ENCODE measurements at regions not wholly inside any gene's neighbourhood (a gene's known extent, or its start where the extent isn't known, plus 50 kb on each side); places are given as distances from the start of the nearest gene placed in this dataset.

DNA sequence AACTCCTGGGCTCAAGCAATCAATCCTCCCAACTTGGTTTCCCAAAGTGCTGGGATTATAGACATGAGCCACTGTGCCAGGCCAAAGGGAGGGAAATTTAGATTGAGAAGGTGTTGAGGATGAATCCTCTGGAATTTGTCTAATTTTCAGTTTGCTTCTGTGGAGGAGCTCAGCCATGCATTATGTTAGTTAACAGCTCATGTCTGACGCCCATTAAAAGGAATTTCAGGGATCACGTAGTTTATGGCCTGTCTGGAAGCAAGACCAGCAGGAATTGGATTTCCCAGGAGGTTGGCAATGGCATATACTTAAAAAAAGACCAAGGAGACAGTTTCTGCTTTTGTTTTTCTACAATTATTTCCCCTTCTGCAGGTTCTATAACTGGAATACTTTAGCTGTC lies 165.7 kb downstream of the OTUD1 start:
- no peak overlapping the region for H3K27ac Mint-ChIP-seq (ENCODE audit: unreplicated experiment)
- BruUV-seq (replicated peaks), result no TSS peak
- no peaks in the 10 kb centered on the region for H3K4me1 ChIP-seq
- H3K9me3 ChIP-seq, result no peaks in the 10 kb centered on the region
- no peaks in the 10 kb centered on the region for H3K27me3 ChIP-seq (replicated peaks; ENCODE audit: control insufficient read depth, insufficient read depth, low read length)
- no peaks in the 10 kb centered on the region for H3K4me1 Mint-ChIP-seq (ENCODE audit: low read depth, unreplicated experiment)
- no peak overlapping the region for H3K4me3 Mint-ChIP-seq (ENCODE audit: unreplicated experiment)
- CTCF ChIA-PET, result no interaction called here
- no peaks in the 10 kb centered on the region for H3K9me3 Mint-ChIP-seq (ENCODE audit: unreplicated experiment)
- no peaks in the 10 kb centered on the region for H3K36me3 ChIP-seq (ENCODE audit: control insufficient read depth, insufficient read depth, low read length)
- no peak overlapping the region for H3K4me3 ChIP-seq (ENCODE audit: low read depth, low read length)
- DNase-seq, result no peak
- intact Hi-C loops (cut with micrococcal nuclease; ENCODE audit: unreplicated experiment), result no loop called here
- no peaks in the 10 kb centered on the region for H3K36me3 Mint-ChIP-seq (ENCODE audit: insufficient read depth, unreplicated experiment)
- TF ChIP-seq CTCF (IDR thresholded peaks at IDR 0.05; ENCODE audit: insufficient read depth in 1 of 2, low read depth in 1 of 2, low read length in 1 of 2, severe bottlenecking in 1 of 2, unreplicated experiment in 1 of 2), result no peak
- POLR2A ChIA-PET, result no interaction called here
- H3K27me3 Mint-ChIP-seq (ENCODE audit: insufficient read depth, unreplicated experiment), result peaks cover 6% of the 10 kb centered on the region

DNA sequence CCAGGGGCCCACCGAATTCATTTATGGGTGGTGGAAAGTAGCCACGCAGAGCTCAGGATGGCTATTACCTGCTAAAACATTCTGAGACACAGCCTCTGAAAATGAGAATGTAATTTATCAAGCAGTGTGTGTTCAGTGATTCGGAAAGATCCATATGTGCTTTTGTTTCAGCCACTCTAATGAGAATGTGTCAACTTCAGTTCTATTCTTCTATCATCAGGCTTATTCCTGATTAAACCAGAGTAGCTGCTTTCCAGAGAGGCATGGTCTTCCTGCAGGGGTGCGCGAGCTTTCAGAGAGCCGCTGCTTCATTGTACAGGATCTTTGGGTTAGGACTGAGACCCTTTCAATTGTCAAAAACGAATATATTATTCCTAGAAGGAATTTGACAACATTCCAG lies 167.6 kb downstream of the OTUD1 start:
- POLR2A ChIA-PET, result no interaction called here
- H3K4me1 ChIP-seq, result no peaks in the 10 kb centered on the region
- no peaks in the 10 kb centered on the region for H3K9me3 ChIP-seq
- Mint-ChIP-seq H3K27ac (ENCODE audit: unreplicated experiment) (no peak overlapping the region), H3K4me1 (ENCODE audit: low read depth, unreplicated experiment) (no peaks in the 10 kb centered on the region), H3K9me3 (ENCODE audit: unreplicated experiment) (no peaks in the 10 kb centered on the region), H3K27me3 (ENCODE audit: insufficient read depth, unreplicated experiment) (peaks cover 6% of the 10 kb centered on the region), H3K4me3 (ENCODE audit: unreplicated experiment) (no peak overlapping the region), H3K36me3 (ENCODE audit: insufficient read depth, unreplicated experiment) (no peaks in the 10 kb centered on the region)
- no peaks in the 10 kb centered on the region for H3K27me3 ChIP-seq (replicated peaks; ENCODE audit: control insufficient read depth, insufficient read depth, low read length)
- BruUV-seq (replicated peaks), result no TSS peak
- intact Hi-C loops (cut with micrococcal nuclease; ENCODE audit: unreplicated experiment), result no loop called here
- CTCF ChIA-PET, result interaction anchor here (0.7 kb wide), 1 partner anchor 15 kb away, joined by 4 read pairs; no protein-coding TSS in a partner anchor
- no peak for DNase-seq
- no peak for TF ChIP-seq CTCF (IDR thresholded peaks at IDR 0.05; ENCODE audit: insufficient read depth in 1 of 2, low read depth in 1 of 2, low read length in 1 of 2, severe bottlenecking in 1 of 2, unreplicated experiment in 1 of 2)
- H3K4me3 ChIP-seq (ENCODE audit: low read depth, low read length), result no peak overlapping the region
- H3K36me3 ChIP-seq (ENCODE audit: control insufficient read depth, insufficient read depth, low read length), result no peaks in the 10 kb centered on the region

- intact Hi-C loops (cut with micrococcal nuclease; ENCODE audit: unreplicated experiment), result no loop called here
- Mint-ChIP-seq H3K9me3 (ENCODE audit: unreplicated experiment) (no peaks in the 10 kb centered on the region), H3K4me1 (ENCODE audit: low read depth, unreplicated experiment) (no peaks in the 10 kb centered on the region), H3K4me3 (ENCODE audit: unreplicated experiment) (no peak overlapping the region), H3K36me3 (ENCODE audit: insufficient read depth, unreplicated experiment) (no peaks in the 10 kb centered on the region), H3K27me3 (ENCODE audit: insufficient read depth, unreplicated experiment) (peaks cover 8% of the 10 kb centered on the region), H3K27ac (ENCODE audit: unreplicated experiment) (no peak overlapping the region)
- no peaks in the 10 kb centered on the region for H3K27me3 ChIP-seq (replicated peaks; ENCODE audit: control insufficient read depth, insufficient read depth, low read length)
- no peaks in the 10 kb centered on the region for H3K9me3 ChIP-seq
- CTCF ChIA-PET, result no interaction called here
- no peaks in the 10 kb centered on the region for H3K36me3 ChIP-seq (ENCODE audit: control insufficient read depth, insufficient read depth, low read length)
- TF ChIP-seq CTCF (IDR thresholded peaks at IDR 0.05; ENCODE audit: insufficient read depth in 1 of 2, low read depth in 1 of 2, low read length in 1 of 2, severe bottlenecking in 1 of 2, unreplicated experiment in 1 of 2), result no peak
- no peak for DNase-seq
- H3K4me1 ChIP-seq, result no peaks in the 10 kb centered on the region
- H3K4me3 ChIP-seq (ENCODE audit: low read depth, low read length), result no peak overlapping the region
- no TSS peak for BruUV-seq (replicated peaks)
- POLR2A ChIA-PET, result no interaction called here
Observed at GRCh38 chr10:23608926-23609325, 170.1 kb downstream of the OTUD1 start.

Data from Caco-2 (cell line).